ENCODE measurements at regions not wholly inside any gene's neighbourhood (a gene's known extent, or its start where the extent isn't known, plus 50 kb on each side); places are given as distances from the start of the nearest gene placed in this dataset.

DNA sequence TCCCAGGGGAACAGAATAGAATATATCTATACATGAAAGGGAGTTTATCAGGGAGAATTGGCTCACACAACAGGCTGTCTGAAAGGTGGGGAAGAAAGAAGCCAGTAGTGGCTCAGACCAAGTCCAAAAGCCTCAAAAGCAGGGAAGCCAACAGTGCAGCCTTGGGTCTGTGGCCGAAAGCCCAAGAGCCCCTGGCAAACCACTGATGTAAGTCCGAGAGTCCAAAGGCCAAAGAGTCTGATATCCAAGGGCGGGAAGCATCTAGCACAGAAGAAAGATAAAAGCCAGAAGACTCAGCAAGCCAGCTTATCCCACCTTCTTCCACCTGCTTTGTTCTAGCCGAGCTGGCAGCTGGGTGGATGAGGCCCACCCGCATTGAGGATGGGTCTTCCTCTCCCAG, 172.5 kb downstream of the CCDC71L start:
- H3K4me3 ChIP-seq (ENCODE audit: low read depth, low read length) = no peak overlapping the region
- TF ChIP-seq, protein P1, sequence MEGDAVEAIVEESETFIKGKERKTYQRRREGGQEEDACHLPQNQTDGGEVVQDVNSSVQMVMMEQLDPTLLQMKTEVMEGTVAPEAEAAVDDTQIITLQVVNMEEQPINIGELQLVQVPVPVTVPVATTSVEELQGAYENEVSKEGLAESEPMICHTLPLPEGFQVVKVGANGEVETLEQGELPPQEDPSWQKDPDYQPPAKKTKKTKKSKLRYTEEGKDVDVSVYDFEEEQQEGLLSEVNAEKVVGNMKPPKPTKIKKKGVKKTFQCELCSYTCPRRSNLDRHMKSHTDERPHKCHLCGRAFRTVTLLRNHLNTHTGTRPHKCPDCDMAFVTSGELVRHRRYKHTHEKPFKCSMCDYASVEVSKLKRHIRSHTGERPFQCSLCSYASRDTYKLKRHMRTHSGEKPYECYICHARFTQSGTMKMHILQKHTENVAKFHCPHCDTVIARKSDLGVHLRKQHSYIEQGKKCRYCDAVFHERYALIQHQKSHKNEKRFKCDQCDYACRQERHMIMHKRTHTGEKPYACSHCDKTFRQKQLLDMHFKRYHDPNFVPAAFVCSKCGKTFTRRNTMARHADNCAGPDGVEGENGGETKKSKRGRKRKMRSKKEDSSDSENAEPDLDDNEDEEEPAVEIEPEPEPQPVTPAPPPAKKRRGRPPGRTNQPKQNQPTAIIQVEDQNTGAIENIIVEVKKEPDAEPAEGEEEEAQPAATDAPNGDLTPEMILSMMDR (IDR thresholded peaks at IDR 0.05; ENCODE audit: control insufficient read depth, extremely low read depth, insufficient read depth) = no peak
- DNase-seq (ENCODE audit: low read depth) = no peak

DNA sequence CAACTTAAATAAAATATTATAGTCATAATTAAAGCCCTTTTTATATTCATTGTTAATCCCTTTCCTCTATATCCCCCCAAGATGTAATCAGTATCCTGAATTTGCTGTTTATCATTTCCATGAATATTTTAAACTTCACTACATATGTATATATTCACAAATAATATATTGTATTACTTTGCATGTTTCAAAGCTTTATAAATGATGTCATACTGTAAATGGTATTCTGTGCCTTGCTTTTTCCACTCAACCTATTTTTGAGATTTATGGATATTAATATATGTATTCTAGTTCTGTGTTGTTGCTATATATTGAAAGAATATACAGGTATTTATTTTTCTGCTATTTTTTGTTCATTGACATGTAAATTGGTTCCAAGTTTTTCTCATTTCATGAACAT, 173.1 kb downstream of the CCDC71L start:
- TF ChIP-seq, protein P1 (IDR thresholded peaks at IDR 0.05; ENCODE audit: control insufficient read depth, extremely low read depth, insufficient read depth) = no peak
- DNase-seq (ENCODE audit: low read depth) = no peak
- no peak overlapping the region for H3K4me3 ChIP-seq (ENCODE audit: low read depth, low read length)

DNA sequence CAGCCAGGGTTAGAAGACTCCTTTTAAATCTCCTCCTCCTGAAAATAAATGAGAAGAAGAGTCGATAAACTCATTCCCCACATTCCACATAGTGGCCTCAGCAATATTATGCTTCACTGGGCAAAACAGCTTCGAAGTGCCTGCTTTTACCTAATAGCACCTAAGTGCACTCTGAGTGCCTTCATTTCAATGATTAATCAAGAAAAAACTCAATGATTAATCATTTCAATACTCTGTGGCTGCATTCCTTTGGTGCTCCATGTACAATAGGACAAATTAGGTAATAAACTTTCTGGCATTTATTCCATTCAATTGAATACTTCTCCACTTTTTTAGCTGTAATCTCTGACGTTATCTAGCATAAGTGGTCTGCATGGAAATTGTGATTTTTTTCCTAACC, 174.6 kb downstream of the CCDC71L start:
- no peak for DNase-seq (ENCODE audit: low read depth)
- no peak overlapping the region for H3K4me3 ChIP-seq (ENCODE audit: low read depth, low read length)
- TF ChIP-seq, protein P1 (IDR thresholded peaks at IDR 0.05; ENCODE audit: control insufficient read depth, extremely low read depth, insufficient read depth) = no peak

DNA sequence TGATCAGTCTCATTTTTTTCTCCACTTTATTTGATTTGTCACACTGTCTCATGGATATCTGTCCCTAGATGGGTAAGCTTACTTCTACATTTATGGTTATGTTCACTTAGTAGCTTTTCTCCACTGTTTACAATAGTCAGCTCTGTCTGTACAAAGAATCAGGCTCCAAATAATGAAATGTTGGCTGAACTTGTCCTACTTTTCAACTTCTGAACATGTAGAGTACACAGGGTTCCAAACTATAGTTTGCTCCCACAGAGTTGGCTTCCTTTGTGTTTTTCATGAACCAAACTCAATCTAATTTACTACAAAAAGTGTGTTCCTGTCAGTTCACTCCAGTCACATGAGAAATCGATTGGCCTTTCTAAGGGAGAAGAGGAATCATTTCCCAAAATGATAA, 175.0 kb downstream of the CCDC71L start:
- TF ChIP-seq, protein P1 (IDR thresholded peaks at IDR 0.05; ENCODE audit: control insufficient read depth, extremely low read depth, insufficient read depth) = no peak
- no peak overlapping the region for H3K4me3 ChIP-seq (ENCODE audit: low read depth, low read length)
- no peak for DNase-seq (ENCODE audit: low read depth)

DNA sequence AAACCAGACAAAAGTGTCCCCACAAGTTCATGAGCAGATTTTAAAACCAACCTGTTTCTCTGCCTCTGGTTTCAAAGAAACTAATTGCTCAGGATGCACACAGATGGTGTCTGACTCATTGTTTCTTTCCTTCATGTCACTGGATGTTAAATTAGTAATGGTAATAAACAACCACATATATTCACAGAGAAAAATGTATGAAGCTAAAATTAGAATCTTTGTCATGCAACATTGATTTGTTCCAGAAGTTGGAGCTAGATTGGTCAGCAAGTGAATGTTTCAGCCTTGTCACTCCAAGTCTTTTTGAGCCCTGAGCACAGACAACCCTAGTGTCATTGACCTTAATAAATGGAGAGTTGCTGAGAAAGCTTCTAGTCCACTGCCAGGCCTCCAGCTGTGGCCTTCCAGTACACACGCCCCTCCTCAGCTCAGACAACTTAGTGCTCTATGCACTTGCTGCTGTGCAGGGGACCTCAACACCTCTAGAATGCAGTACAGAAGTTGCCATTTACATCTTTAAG, 175.9 kb downstream of the CCDC71L start:
- no peak overlapping the region for H3K4me3 ChIP-seq (ENCODE audit: low read depth, low read length)
- DNase-seq (ENCODE audit: low read depth) = no peak
- TF ChIP-seq, protein P1 (IDR thresholded peaks at IDR 0.05; ENCODE audit: control insufficient read depth, extremely low read depth, insufficient read depth) = no peak

DNA sequence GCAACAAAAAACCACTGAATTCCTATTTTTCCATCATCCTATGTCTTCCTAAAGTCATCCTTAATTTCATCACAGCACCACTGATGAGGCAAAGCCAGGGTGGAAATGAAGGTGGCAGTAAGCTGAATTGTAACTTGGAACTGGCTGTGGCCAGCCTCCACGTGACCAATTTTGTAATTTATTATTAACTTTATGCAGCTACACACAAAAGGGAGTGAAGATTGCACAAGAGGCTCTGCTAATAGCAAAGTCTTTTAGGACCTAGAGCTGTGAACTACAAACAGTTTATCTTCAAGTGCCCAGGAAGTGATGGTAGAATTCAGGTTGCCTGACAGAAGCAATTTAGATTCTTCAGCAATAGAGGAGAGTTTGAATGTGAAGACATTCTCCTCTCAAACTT, 176.4 kb downstream of the CCDC71L start:
- DNase-seq (ENCODE audit: low read depth) = no peak
- TF ChIP-seq, protein P1 (IDR thresholded peaks at IDR 0.05; ENCODE audit: control insufficient read depth, extremely low read depth, insufficient read depth) = no peak
- no peak overlapping the region for H3K4me3 ChIP-seq (ENCODE audit: low read depth, low read length)

DNA sequence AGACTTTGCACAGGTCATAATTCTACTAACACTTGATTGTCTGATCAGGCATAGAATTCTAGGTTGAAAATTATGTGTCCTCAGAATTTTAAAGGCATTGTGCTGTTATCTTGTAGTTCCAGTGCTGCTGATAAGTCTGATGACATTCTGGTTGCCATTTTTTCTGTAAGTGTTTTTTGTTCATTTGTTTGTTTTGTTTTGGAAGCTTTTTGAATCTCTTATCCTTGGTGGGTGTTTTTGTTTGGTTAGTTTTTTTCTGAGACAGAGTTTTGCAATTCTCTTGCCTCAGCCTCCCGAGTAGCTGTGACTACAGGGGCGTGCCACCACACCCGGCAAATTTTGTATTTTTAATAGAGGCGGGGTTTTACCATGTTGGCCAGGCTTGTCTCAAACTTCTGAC, 178.9 kb downstream of the CCDC71L start:
- no peak overlapping the region for H3K4me3 ChIP-seq (ENCODE audit: low read depth, low read length)
- TF ChIP-seq, protein P1 (IDR thresholded peaks at IDR 0.05; ENCODE audit: control insufficient read depth, extremely low read depth, insufficient read depth) = no peak
- no peak for DNase-seq (ENCODE audit: low read depth)

All from LNCaP clone FGC (cell line).